Fibroblast of lung (primary cell): ENCODE measurements at regions not wholly inside any gene's neighbourhood (a gene's known extent, or its start where the extent isn't known, plus 50 kb on each side); places are given as distances from the start of the nearest gene placed in this dataset.
A peak's percentile ranks its signal among the peaks of the same experiment; 100 is the strongest.

Experiments
- DNase-seq, 2 donors: peaks; one replicate each; pipeline versions ENCODE4 v3.0.0 to v3.0.0-alpha.2; 2010; ENCODE audit warnings: low read depth in 2 of 2
- H2AFZ ChIP-seq: 2 replicates; pipeline ENCODE4 v1.5.1; 2012; ENCODE audit warnings: low read length, control low read depth, inconsistent platforms
- H3K27ac ChIP-seq: 2 replicates; pipeline ENCODE4 v1.5.1; 2011; ENCODE audit warnings: low read length, control low read depth; ENCODE audit not compliant: insufficient read depth
- H3K27me3 ChIP-seq: 2 replicates; pipeline ENCODE4 v1.5.1; 2011; ENCODE audit warnings: mild to moderate bottlenecking, low read length; ENCODE audit not compliant: control insufficient read depth, insufficient read depth
- H3K36me3 ChIP-seq: 2 replicates; pipeline ENCODE4 v1.5.1; 2011; ENCODE audit warnings: low read length; ENCODE audit not compliant: control insufficient read depth, insufficient read depth
- H3K4me1 ChIP-seq: 2 replicates; pipeline ENCODE4 v1.5.1; 2011; ENCODE audit warnings: low read length; ENCODE audit not compliant: control insufficient read depth, insufficient read depth; ENCODE audit errors: extremely low read depth
- H3K4me2 ChIP-seq: 2 replicates; pipeline ENCODE4 v1.5.1; 2011; ENCODE audit warnings: low read length, control low read depth; ENCODE audit not compliant: insufficient read depth; ENCODE audit errors: extremely low read depth
- H3K4me3 ChIP-seq, 4 experiments: fragments of 200-600 bp in 1 of 4; sonication (generic) in 1 of 4; replicated peaks in 1 of 4; 2 replicates each; pipeline ENCODE4 v1.5.1; 2011 to 2016; ENCODE audit warnings: low read length in 4 of 4, low read depth in 3 of 4, mild to moderate bottlenecking in 3 of 4, control low read depth in 2 of 4, inconsistent platforms in 1 of 4, mixed read lengths in 1 of 4; ENCODE audit not compliant: insufficient read depth in 1 of 4; ENCODE audit errors: control extremely low read depth in 1 of 4
- H3K79me2 ChIP-seq: 2 replicates; pipeline ENCODE4 v1.5.1; 2012; ENCODE audit warnings: mild to moderate bottlenecking, low read length, inconsistent platforms; ENCODE audit not compliant: control insufficient read depth, insufficient read depth
- H3K9ac ChIP-seq: 2 replicates; pipeline ENCODE4 v1.5.1; 2011; ENCODE audit warnings: mild to moderate bottlenecking, low read length, control low read depth; ENCODE audit not compliant: insufficient read depth
- H3K9me3 ChIP-seq: 2 replicates; pipeline ENCODE4 v1.5.1; 2012; ENCODE audit warnings: low read depth, low read length; ENCODE audit not compliant: control insufficient read depth, insufficient read depth
- H4K20me1 ChIP-seq: 2 replicates; pipeline ENCODE4 v1.5.1; 2011; ENCODE audit warnings: low read length; ENCODE audit not compliant: control insufficient read depth, insufficient read depth; ENCODE audit errors: extremely low read depth
- CTCF ChIP-seq, 2 donors: IDR thresholded peaks in 1 of 2; conservative IDR thresholded peaks in 1 of 2; 1 replicate in 1 of 2; 2 replicates in 1 of 2; pipeline ENCODE4 v1.5.1; 2011 to 2012; ENCODE audit warnings: low read length in 2 of 2, control low read depth in 1 of 2, inconsistent platforms in 1 of 2, low read depth in 1 of 2, mild to moderate bottlenecking in 1 of 2
- EZH2 ChIP-seq: IDR thresholded peaks from 2 replicates; pipeline ENCODE4 v1.5.1; 2012; ENCODE audit warnings: low read length, control low read depth, mild to moderate bottlenecking; ENCODE audit errors: missing control alignments

GRCh38 chr20:57848282-57848681 is 138.5 kb upstream of the PMEPA1 start:
- no peak for DNase-seq
- H4K20me1 ChIP-seq, result no peaks in the 10 kb centered on the region
- H3K27ac ChIP-seq, result no peak overlapping the region
- H3K79me2 ChIP-seq, result no peaks in the 10 kb centered on the region
- no peaks in the 10 kb centered on the region for H3K27me3 ChIP-seq
- H3K4me3 ChIP-seq, result no peak overlapping the region
- TF ChIP-seq CTCF (conservative IDR thresholded peaks at IDR 0.05 in 1 of 2, IDR thresholded peaks at IDR 0.05 in 1 of 2; ENCODE audit: low read depth in 1 of 2, low read length in 2 of 2) (no peak), EZH2 (no peak)
- no peak overlapping the region for H3K9ac ChIP-seq
- H2AFZ ChIP-seq, result no peak overlapping the region
- no peaks in the 10 kb centered on the region for H3K9me3 ChIP-seq
- H3K4me2 ChIP-seq, result no peak overlapping the region
- no peaks in the 10 kb centered on the region for H3K36me3 ChIP-seq
- no peaks in the 10 kb centered on the region for H3K4me1 ChIP-seq

DNA sequence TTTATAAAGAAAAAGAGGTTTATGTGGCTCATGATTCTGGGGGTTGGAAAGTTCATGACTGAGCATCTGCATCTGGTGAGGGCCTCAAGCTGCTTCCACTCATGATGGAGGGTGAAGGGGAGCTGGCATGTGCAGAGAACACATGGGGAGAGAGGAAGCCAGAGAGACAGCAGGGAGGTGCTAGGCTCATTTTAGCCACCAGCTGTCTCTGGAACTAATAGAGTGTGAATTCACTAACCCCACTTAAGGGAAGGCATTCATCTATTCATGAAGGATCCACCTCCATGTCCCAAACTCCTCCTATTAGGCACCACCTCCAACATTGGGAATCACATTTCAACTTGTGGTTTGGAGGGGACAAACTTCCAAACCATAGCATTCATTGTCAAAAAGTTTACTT is 137.3 kb upstream of the PMEPA1 start:
- Histone ChIP-seq H3K27me3 (no peaks in the 10 kb centered on the region), H3K4me2 (no peak overlapping the region), H2AFZ (no peak overlapping the region), H3K4me3 (no peak overlapping the region), H3K27ac (no peak overlapping the region), H3K9me3 (no peaks in the 10 kb centered on the region), H3K9ac (no peak overlapping the region), H3K4me1 (no peaks in the 10 kb centered on the region), H4K20me1 (no peaks in the 10 kb centered on the region), H3K36me3 (no peaks in the 10 kb centered on the region), H3K79me2 (no peaks in the 10 kb centered on the region)
- TF ChIP-seq CTCF (conservative IDR thresholded peaks at IDR 0.05 in 1 of 2, IDR thresholded peaks at IDR 0.05 in 1 of 2; ENCODE audit: low read depth in 1 of 2, low read length in 2 of 2) (no peak), EZH2 (no peak)
- peak in 1 of 2 donors; percentile 14 for DNase-seq

DNA sequence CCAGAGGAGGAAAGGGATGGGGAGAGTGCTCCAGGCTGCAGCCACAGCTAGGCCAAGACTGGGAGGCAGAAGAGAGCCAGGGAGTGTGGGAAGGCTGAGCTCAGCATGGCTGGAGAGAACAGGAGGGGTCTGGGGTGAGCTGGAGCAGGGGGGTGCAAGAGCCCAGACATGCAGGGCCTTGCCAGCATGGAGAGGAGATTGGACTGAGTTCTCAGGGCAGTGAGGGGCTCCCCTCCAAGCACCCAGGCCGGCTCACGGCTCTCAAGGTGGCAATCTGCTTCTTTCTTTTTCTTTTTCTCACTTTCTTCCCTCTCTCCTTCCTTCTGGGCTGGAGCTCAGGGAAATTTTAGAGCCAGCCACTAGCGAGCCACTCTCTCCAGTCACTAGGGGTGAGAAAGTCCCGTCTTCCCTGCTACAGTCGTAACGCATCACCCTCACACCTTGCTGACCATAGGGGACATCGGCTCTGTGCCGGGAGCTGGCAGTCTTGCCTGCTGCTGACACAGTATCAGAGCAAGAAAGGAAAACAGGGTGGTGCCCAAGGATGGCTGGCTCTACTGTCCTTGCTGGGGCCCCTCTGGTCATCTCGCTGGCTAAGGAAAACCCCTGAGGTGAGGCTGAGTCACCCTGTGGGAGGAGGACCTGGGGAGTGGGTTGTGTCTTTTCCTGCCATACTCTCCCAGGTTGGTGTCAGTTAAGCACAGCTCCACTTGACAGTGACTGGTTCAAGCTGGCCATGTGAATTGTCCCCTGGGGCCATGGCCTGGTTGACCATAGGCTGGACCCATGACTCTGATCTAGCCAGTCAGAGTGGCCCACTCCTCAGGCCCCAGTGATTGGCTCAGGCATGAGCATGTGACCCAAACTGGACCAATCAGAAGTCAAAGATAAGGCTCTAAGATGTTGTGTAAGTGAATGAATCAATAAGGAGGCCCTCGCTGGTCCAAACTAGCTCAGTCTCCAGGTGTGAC is 135.1 kb upstream of the PMEPA1 start:
- no peak overlapping the region for H3K4me3 ChIP-seq
- no peak overlapping the region for H3K27ac ChIP-seq
- H3K4me2 ChIP-seq, result no peak overlapping the region
- H3K79me2 ChIP-seq, result no peaks in the 10 kb centered on the region
- H3K9me3 ChIP-seq, result no peaks in the 10 kb centered on the region
- H2AFZ ChIP-seq, result no peak overlapping the region
- H3K36me3 ChIP-seq, result no peaks in the 10 kb centered on the region
- no peaks in the 10 kb centered on the region for H3K4me1 ChIP-seq
- DNase-seq, result no peak
- H3K9ac ChIP-seq, result no peak overlapping the region
- no peaks in the 10 kb centered on the region for H4K20me1 ChIP-seq
- H3K27me3 ChIP-seq, result no peaks in the 10 kb centered on the region
- no peak for TF ChIP-seq EZH2
